ENCODE measurements at regions not wholly inside any gene's neighbourhood (a gene's known extent, or its start where the extent isn't known, plus 50 kb on each side); places are given as distances from the start of the nearest gene placed in this dataset.

GRCh38 chr2:67108231-67108630 lies 288.9 kb upstream of the ETAA1 start:
- TF ChIP-seq EZH2phosphoT487 (IDR thresholded peaks at IDR 0.05; ENCODE audit: low read length) (no peak), EZH2 (optimal IDR thresholded peaks at IDR 0.05; ENCODE audit: low read depth, low read length) (no peak)

All from MM.1S (cell line).